Spleen (tissue), 7 donors: ENCODE measurements at regions not wholly inside any gene's neighbourhood (a gene's known extent, or its start where the extent isn't known, plus 50 kb on each side); places are given as distances from the start of the nearest gene placed in this dataset.

Experiments used
- CTCF ChIP-seq, 11 experiments: fragments of 200-600 bp in 7 of 11; fragments of 450-650 bp in 4 of 11; sonication (generic) in 4 of 11; IDR thresholded peaks in 8 of 11; conservative IDR thresholded peaks in 3 of 11; 1 replicate in 7 of 11; 2 replicates in 4 of 11; pipeline versions ENCODE4 v1.4.0 to v1.8.0; 2016 to 2021; ENCODE audit warnings: antibody characterized with exemption in 11 of 11, inconsistent platforms in 4 of 11, mild to moderate bottlenecking in 1 of 11
- POLR2A ChIP-seq, 3 donors: fragments of 450-650 bp; IDR thresholded peaks; one replicate each; pipeline ENCODE4 v1.5.1; 2017; ENCODE audit warnings: antibody characterized with exemption in 3 of 3, mild to moderate bottlenecking in 1 of 3
- donor health status: DM: no; HTN: no; CAD: no; lungs with moderate emphysema.
- donor health status: DM: no; HTN: no; CAD: no.
- donor health status: DM: no; HTN: no; CAD: no.

GRCh38 chr4:114056599-114056998, 77.2 kb upstream of the ARSJ start:
- TF ChIP-seq CTCF (IDR thresholded peaks at IDR 0.05 in 8 of 11, conservative IDR thresholded peaks at IDR 0.05 in 3 of 11) (no peak), POLR2A (IDR thresholded peaks at IDR 0.05) (no peak)
